ENCODE measurements at regions not wholly inside any gene's neighbourhood (a gene's known extent, or its start where the extent isn't known, plus 50 kb on each side); places are given as distances from the start of the nearest gene placed in this dataset.

GRCh38 chr2:242044313-242044590 is 174.7 kb downstream of the RTP5 start:
- TF ChIP-seq ELF4 (IDR thresholded peaks at IDR 0.05) (no peak), HDGF (IDR thresholded peaks at IDR 0.05; ENCODE audit: borderline replicate concordance) (no peak), TARDBP (IDR thresholded peaks at IDR 0.05) (no peak), ZNF384 (IDR thresholded peaks at IDR 0.05) (no peak), FOXK2 (IDR thresholded peaks at IDR 0.05) (no peak), BHLHE40 (IDR thresholded peaks at IDR 0.05; ENCODE audit: borderline replicate concordance) (no peak), SP1 (IDR thresholded peaks at IDR 0.05) (no peak), NFRKB (IDR thresholded peaks at IDR 0.05) (no peak), FOXM1 (IDR thresholded peaks at IDR 0.05; ENCODE audit: borderline replicate concordance) (no peak), FOXA1 (IDR thresholded peaks at IDR 0.05) (no peak), SUZ12 (IDR thresholded peaks at IDR 0.05) (no peak), ARNT (IDR thresholded peaks at IDR 0.05) (no peak)
- TF ChIP-seq, protein P1, sequence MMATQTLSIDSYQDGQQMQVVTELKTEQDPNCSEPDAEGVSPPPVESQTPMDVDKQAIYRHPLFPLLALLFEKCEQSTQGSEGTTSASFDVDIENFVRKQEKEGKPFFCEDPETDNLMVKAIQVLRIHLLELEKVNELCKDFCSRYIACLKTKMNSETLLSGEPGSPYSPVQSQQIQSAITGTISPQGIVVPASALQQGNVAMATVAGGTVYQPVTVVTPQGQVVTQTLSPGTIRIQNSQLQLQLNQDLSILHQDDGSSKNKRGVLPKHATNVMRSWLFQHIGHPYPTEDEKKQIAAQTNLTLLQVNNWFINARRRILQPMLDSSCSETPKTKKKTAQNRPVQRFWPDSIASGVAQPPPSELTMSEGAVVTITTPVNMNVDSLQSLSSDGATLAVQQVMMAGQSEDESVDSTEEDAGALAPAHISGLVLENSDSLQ (IDR thresholded peaks at IDR 0.05): no peak

Measured in HEK293T (cell line).